ENCODE measurements at regions not wholly inside any gene's neighbourhood (a gene's known extent, or its start where the extent isn't known, plus 50 kb on each side); places are given as distances from the start of the nearest gene placed in this dataset.

GRCh38 chr11:127376301-127376700 is 375.7 kb upstream of the KIRREL3 start:
- no peak for TF ChIP-seq CTCF (IDR thresholded peaks at IDR 0.05; ENCODE audit: unreplicated experiment)
- Mint-ChIP-seq H3K4me3 (ENCODE audit: unreplicated experiment) (no peak overlapping the region), H3K27ac (ENCODE audit: unreplicated experiment) (no peak overlapping the region), H3K9me3 (ENCODE audit: unreplicated experiment) (no peaks in the 10 kb centered on the region), H3K4me1 (ENCODE audit: unreplicated experiment) (no peaks in the 10 kb centered on the region), H3K36me3 (ENCODE audit: low read depth, unreplicated experiment) (no peaks in the 10 kb centered on the region), H3K27me3 (ENCODE audit: unreplicated experiment) (no peaks in the 10 kb centered on the region)
- no peak for DNase-seq (ENCODE audit: low spot score)

- TF ChIP-seq CTCF (IDR thresholded peaks at IDR 0.05; ENCODE audit: unreplicated experiment) = no peak
- Mint-ChIP-seq H3K36me3 (ENCODE audit: low read depth, unreplicated experiment) (no peaks in the 10 kb centered on the region), H3K27me3 (ENCODE audit: unreplicated experiment) (no peaks in the 10 kb centered on the region), H3K4me3 (ENCODE audit: unreplicated experiment) (no peak overlapping the region), H3K4me1 (ENCODE audit: unreplicated experiment) (no peaks in the 10 kb centered on the region), H3K27ac (ENCODE audit: unreplicated experiment) (no peak overlapping the region), H3K9me3 (ENCODE audit: unreplicated experiment) (no peaks in the 10 kb centered on the region)
- no peak for DNase-seq (ENCODE audit: low spot score)
Observed at GRCh38 chr11:127369356-127369755, 368.8 kb upstream of the KIRREL3 start.

- Mint-ChIP-seq H3K4me3 (ENCODE audit: unreplicated experiment) (no peak overlapping the region), H3K36me3 (ENCODE audit: low read depth, unreplicated experiment) (no peaks in the 10 kb centered on the region), H3K27ac (ENCODE audit: unreplicated experiment) (no peak overlapping the region), H3K9me3 (ENCODE audit: unreplicated experiment) (no peaks in the 10 kb centered on the region), H3K4me1 (ENCODE audit: unreplicated experiment) (no peaks in the 10 kb centered on the region), H3K27me3 (ENCODE audit: unreplicated experiment) (no peaks in the 10 kb centered on the region)
- DNase-seq (ENCODE audit: low spot score) = no peak
- TF ChIP-seq CTCF (IDR thresholded peaks at IDR 0.05; ENCODE audit: unreplicated experiment) = no peak
Observed at GRCh38 chr11:127362754-127363308, 362.3 kb upstream of the KIRREL3 start.

- H3K36me3 Mint-ChIP-seq (ENCODE audit: low read depth, unreplicated experiment) = no peaks in the 10 kb centered on the region
- no peaks in the 10 kb centered on the region for H3K4me1 Mint-ChIP-seq (ENCODE audit: unreplicated experiment)
- no peak for DNase-seq (ENCODE audit: low spot score)
- H3K9me3 Mint-ChIP-seq (ENCODE audit: unreplicated experiment) = no peaks in the 10 kb centered on the region
- no peaks in the 10 kb centered on the region for H3K27me3 Mint-ChIP-seq (ENCODE audit: unreplicated experiment)
- H3K27ac Mint-ChIP-seq (ENCODE audit: unreplicated experiment) = no peak overlapping the region
- no peak for TF ChIP-seq CTCF (IDR thresholded peaks at IDR 0.05; ENCODE audit: unreplicated experiment)
- no peak overlapping the region for H3K4me3 Mint-ChIP-seq (ENCODE audit: unreplicated experiment)
Observed at GRCh38 chr11:127358160-127358559, 357.6 kb upstream of the KIRREL3 start.

GRCh38 chr11:127350476-127350875 is 349.9 kb upstream of the KIRREL3 start:
- Mint-ChIP-seq H3K4me3 (ENCODE audit: unreplicated experiment) (no peak overlapping the region), H3K9me3 (ENCODE audit: unreplicated experiment) (no peaks in the 10 kb centered on the region), H3K27ac (ENCODE audit: unreplicated experiment) (no peak overlapping the region), H3K4me1 (ENCODE audit: unreplicated experiment) (no peaks in the 10 kb centered on the region), H3K27me3 (ENCODE audit: unreplicated experiment) (no peaks in the 10 kb centered on the region), H3K36me3 (ENCODE audit: low read depth, unreplicated experiment) (peaks cover 3% of the 10 kb centered on the region)
- no peak for TF ChIP-seq CTCF (IDR thresholded peaks at IDR 0.05; ENCODE audit: unreplicated experiment)
- DNase-seq (ENCODE audit: low spot score) = no peak
